ENCODE measurements at regions not wholly inside any gene's neighbourhood (a gene's known extent, or its start where the extent isn't known, plus 50 kb on each side); places are given as distances from the start of the nearest gene placed in this dataset.
"Not testable (repeated sequence)": the region's sequence is repeated elsewhere in the genome, so short reads cannot be mapped to it uniquely, and the experiment has no call there.

DNA sequence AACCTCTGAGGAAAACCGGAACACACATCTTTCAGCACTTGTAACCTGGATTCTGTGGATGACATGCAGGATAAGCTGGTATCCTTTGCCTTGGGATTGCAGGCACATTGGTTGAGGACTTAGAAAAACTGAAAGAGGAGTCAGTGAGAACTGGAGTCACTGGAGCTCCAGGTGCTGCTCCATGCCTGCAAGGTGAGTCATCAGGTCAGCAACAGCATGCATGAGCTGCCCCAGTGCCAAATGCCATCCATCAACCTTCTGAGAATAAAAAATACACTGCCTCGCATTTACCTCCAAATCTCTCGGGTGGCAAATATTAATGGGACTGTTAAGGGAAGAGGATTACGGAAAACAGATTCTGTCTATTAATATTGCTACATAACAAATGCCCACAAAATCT is 729.1 kb downstream of the NTRK3 start:
- DNase-seq = no peak

DNA sequence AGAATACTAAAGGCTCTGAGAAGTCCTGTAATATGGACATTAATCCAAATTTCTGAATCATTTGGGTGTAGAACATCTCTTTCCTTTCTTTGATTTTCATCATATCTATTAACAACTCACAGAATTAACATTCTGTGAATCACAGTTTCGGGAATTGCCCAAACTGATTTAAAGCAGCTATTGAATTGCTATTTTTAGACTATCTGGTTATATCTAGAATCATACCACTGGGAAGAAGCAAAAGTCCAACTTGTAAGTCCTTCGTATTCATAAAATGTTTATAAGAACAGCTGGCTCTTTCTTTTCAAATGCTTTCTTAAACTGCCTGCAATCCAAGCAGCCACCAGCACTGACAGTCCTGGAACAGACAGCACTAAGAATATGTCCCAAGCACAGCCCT is 733.0 kb downstream of the NTRK3 start:
- DNase-seq = no peak

DNA sequence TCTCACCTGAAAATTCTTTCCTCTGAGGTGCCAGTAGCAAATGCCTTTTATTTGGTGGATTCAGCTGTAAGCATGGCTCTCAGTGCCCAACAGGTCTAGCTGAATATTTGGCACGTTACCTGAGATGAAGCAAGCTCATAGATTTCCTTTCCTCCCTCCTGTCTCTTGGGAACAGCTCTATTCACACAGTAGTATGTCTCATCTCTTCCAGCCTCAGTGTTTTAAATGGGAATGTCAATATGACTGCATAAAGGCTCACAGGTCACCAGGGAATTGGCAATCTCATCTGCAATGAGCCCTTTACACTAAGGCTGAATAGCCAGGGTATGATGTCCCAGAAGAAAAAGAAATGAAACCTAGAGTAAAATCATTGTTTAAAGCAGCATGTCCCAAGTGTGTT is 733.5 kb downstream of the NTRK3 start:
- DNase-seq = no peak

DNA sequence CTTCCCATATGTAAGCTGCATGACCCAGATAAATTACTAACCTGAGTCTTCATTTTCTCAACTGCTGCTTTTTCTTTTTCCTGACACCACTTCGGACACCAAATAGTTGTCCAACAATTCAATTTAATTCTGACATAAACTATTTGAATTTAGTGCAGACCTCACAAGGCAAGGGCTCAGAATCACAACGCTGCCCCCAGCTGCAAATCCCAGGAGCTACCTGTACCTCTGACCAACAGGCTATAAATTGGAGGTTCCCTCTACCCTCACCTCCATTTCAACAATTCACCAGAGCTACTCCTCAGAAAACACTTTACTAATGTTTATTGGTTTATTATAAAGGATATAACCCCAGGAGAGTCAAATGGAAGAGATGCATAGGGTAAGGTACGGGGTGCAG is 737.6 kb downstream of the NTRK3 start:
- DNase-seq = no peak

- DNase-seq = no peak
Observed at GRCh38 chr15:87508086-87508485, 748.5 kb downstream of the NTRK3 start.

DNA sequence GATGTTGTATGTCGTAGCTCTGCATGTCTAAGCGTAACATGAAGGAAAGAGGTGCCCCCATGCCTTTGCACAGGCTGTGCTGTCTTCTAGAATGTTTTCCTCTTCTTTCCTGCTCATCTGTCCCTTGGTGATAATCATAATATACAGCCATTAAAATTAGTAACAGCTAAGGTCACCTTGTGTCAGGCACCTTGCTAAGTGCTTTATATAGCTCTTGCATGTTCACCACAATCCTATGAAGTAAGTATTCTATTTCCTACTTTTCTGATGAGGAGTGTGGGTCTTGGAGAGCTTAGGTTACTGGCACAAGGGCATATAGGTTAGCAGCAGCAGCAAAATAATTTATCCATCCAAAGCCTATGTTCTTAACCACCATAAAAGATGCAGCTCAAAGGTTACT is 754.4 kb downstream of the NTRK3 start:
- DNase-seq = no peak

- no peak for DNase-seq
Observed at GRCh38 chr15:87500240-87500639, 756.3 kb downstream of the NTRK3 start.

GRCh38 chr15:87498560-87498959 is 758.0 kb downstream of the NTRK3 start:
- DNase-seq = no peak

GRCh38 chr15:87496795-87497194 is 759.7 kb downstream of the NTRK3 start:
- no peak for DNase-seq

DNA sequence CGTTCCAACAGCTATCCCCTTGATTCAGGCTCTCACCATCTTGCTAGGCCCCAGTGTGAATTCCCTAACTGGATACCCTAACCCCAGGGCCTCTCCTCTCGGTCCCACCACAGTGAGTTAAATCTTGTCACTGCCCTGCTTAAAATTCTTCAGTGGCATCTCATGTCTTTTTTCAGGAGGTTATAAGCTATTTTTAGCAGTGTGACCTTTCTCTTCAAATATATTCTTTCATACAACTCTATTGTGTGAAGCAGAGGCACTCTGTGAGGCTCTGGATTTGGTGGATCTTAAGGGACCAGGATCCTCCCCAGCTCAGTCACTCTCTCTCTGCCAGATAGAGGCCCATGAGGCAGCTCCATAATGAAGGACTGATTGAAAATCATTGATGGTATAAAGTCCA is 760.4 kb downstream of the NTRK3 start:
- DNase-seq = no peak

DNA sequence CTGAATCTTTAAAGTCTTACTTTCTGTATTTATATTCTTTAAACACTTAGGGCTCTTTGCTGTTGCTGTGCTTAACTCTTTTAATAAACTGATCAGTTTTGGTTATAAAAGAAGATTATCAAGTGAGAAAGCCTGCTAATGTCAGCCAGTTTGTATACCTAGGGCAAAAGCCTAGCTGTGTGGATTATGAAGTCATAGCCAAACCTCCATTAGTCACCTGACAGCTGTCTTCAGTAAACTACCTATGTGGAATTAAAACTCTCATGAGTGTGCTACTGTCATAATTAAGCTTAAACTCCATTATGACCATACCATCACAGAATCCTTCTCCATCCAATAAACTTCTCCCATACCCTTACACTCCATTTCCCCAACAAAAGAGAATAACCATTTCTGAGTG is 762.7 kb downstream of the NTRK3 start:
- DNase-seq = no peak

GRCh38 chr15:87492321-87492720 is 764.2 kb downstream of the NTRK3 start:
- no peak for DNase-seq

DNA sequence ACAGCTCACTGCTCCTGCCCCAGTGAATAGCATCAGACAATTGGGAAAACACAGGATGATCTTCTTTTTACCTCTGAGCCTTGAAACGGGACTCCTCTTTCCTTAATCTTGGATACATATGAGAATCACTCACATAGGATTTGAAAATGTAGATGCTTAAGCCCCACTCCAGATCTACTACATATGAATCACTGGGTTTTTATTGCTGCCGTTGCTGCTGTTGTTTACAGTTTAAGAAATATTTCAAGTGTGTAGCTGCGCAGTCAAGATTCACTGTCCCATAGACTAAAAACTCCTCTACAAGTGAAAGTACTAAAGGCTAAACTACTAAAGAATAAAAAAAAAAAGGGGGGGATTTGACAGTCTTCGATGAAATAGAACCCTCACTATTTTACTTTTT is 765.9 kb downstream of the NTRK3 start:
- no peak for DNase-seq

DNA sequence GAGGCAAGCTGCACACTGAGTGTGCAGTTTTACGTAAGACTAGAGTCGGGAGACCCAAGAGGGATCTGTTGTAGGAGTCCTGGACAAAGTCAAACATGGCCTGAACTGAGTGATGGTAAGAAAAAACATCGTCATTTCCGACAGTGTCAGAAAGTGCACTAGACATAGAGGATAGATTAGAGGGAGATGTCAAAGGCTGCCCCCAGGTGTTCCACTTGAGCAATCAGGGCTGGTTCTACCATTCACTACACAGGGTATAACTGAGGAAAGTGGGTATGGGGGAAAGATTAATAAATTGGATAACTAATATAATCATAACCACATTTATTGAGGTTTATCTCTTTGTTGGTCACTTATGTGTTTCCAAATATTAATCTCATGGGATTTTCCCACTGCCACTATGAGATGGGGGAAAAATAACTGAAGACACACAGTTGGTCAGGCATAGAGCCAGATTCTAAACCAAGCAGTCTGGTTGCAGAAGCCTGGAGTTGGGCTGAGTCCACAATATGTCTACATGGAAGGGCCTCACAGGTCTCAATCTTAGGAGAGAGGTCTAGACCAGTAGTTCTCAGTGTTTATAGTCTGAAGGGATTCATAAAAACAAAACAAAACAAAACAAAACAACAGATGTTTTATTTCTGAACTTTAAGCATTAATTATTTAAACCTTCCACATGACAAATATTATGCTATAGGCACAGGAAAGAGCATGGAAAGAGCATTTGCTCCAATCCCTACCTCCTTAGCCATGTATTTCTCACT is 766.5 kb downstream of the NTRK3 start:
- no peak for DNase-seq

DNA sequence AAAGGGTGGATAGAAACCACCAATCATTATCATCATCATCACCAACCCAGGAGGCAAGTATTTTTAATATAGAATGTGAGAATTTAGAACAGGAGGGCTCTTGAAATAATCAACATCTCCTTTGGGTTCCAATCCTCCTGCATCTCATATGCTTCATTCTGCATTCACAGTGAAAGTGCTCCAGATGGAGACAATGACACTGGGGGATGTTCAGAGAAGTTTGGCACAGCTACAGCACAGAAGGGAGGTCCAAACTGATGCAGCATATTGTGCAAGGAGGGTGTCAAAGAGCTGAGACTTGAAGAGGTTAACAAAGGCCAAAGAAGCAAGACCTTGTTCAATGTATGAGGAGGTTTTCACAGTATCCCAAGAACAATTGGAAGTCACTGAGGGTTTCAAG is 767.1 kb downstream of the NTRK3 start:
- no peak for DNase-seq

GRCh38 chr15:87487484-87487883 is 769.1 kb downstream of the NTRK3 start:
- no peak for DNase-seq

DNA sequence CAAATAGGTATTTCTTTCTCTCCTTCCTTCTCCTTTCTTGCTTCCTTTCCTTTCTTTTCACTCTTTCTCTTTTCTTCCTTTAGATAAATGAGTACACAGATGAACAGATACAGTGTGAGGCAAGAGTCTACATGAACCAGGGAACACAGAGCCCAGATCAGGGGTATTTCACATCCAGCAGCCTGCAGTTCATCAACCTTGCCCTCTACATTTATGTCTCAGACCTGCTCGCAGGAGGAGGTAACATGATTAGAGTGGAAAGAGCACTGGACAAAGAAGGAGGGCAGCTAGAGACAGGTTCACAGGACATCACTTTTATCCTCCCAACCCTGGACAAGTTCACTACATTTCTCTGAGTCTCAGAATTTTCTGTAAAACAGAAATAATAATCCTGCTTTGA is 773.1 kb downstream of the NTRK3 start:
- DNase-seq = no peak

GRCh38 chr15:87481126-87481525 is 775.4 kb downstream of the NTRK3 start:
- no peak for DNase-seq

DNA sequence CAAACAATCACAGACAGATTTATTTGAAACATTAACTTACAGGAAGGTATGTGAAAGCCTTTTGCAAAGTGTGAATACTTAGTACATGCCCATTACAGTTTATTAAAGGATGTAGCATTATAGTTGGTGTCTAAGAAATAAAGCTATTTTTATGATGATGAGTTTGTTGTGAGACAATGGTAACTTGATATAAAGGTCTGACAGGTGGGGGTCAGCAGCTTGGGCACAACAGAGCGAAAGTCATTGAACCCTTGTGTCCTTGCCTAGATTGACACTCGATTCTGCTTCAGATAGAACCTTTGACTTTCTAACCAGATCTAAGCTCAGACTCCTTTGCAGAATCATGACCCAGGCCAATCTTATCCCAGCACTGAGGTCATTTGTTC is 777.9 kb downstream of the NTRK3 start:
- no peak for DNase-seq

DNA sequence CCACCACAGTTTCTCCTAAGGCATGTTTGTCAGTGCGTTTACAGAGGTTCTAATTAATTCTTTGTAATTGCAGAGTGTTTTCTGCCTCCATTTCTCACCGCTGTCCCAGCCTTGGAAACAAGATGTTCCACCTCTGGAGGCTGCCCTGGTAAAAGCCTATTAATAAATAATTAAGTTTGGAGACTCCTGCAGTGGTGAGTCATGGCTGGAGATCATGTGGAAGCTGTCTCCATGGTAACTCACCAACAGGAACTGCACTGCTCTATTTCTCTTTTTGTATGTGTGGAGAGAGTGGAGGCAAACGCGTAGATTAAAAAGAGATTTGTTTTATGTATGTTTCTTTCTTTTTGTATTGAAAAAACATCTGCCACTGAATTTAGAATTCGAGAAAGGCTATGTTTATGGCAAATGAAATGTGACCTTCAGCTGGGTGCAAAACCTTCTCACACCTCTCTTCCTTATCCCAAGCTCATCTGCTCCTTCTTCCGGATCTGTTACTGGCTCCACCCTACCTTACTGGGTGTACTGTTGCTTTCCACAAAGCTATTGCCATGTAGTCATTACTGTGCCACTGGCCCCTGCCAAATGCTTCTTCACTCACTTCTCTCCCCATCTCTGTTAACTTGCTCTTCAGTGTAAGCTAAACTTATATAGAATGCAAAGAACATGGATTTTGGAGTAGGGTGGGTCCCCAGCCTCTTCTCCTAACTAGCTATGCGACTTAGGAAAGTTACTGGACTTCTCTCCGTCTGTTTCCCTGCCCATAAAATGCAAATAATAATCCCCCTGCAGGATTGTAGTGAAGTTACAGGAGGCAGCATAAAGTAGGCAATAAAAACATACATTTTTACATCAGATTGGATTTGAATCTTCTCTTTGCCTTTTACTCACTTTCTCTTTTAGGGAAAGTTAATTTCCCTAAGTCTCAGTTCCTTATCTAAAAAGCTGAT is 778.5 kb downstream of the NTRK3 start:
- no peak for DNase-seq

DNA sequence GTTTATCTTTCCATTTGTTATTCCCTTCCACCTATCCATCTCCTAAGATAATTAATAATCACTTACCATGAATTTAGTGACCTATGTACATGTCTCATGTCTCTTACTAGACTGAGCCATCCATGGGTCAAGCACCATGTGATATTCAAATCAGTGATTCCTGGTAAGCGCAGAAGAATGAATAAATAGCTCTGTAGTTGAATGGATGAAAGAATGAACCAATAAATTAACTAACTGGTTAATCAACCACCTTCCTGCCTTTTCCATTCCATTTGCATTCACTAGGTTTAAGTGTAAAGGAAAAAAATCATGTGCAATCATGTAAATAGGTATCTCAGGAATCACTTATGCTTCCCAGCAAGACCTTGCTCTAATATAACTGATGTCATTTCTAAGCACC is 779.5 kb downstream of the NTRK3 start:
- no peak for DNase-seq

- no peak for DNase-seq
Observed at GRCh38 chr15:87470923-87471322, 785.6 kb downstream of the NTRK3 start.

DNA sequence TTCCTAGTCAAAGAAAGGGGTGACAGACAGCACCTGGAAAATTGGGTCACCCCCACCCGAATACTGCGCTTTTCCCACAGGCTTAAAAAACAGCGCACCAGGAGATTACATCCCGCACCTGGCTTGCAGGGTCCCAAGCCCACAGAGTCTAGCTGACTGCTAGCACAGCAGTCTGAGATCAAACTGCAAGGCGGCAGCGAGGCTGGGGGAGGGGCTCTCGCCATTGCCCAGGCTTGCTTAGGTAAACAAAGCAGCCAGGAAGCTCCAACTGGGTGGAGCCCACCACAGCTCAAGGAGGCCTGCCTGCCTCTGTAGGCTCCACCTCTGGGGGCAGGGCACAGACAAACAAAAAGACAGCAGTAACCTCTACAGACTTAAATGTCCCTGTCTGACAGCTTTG is 792.6 kb downstream of the NTRK3 start:
- not testable (repeated sequence) for DNase-seq

DNA sequence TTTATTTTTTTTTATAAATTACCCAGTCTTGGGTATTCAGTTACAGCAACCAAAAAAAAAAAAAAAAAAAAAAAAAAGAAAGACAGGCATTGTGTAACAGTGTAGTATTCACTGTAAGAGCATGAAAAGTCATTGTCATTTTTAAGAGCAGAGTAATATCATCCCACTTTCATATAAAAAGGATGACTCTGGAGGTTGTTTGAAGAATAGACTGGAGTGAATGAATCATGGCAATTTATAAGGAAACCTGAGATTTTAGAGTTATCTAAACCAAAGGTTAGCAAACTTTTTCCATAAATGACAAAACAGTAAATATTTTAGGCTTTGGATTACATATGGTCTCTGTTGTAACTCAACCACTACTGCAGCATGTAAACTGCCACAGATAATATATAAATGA is 794.9 kb downstream of the NTRK3 start:
- no peak for DNase-seq

All from activated T-cell treated with anti-CD3 and anti-CD28 coated beads for 4 hours (primary cell).